SK-N-MC (cell line): ENCODE measurements at regions not wholly inside any gene's neighbourhood (a gene's known extent, or its start where the extent isn't known, plus 50 kb on each side); places are given as distances from the start of the nearest gene placed in this dataset.

Experiments used
- EZH2 ChIP-seq: fragments of 200-600 bp; sonication (generic); IDR thresholded peaks from one replicate; pipeline ENCODE4 v1.6.1; 2017; ENCODE audit warnings: antibody characterized with exemption
- POLR2AphosphoS5 ChIP-seq: IDR thresholded peaks from 2 replicates; pipeline ENCODE4 v1.6.1; 2012; ENCODE audit warnings: mild to moderate bottlenecking, low read depth, low read length, borderline replicate concordance

- TF ChIP-seq EZH2 (no peak), POLR2AphosphoS5 (no peak)
Observed at GRCh38 chr1:5492846-5493245, 499.4 kb downstream of the NPHP4 start.
